ENCODE measurements at regions not wholly inside any gene's neighbourhood (a gene's known extent, or its start where the extent isn't known, plus 50 kb on each side); places are given as distances from the start of the nearest gene placed in this dataset.

DNA sequence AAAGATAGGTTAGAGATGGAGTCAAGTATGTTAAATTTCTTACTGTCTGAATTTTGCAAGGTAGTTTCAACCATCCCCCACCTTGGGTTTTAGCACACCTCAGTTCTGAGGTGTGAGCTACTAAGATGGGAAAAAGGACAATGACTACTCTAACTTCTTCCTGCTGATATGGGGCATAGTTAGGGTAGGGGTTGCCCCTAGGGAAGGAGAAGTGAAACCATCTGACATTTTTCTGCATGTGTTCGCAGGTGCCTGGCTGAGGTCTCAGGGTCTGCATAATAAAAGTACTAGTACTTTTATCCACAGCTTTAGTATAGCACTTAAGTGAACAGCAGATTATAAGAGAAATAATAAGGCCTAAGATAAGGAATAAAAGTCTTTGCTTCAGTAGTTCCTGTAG lies 129.5 kb upstream of the CYSLTR1 start:
- ATAC-seq, result no peak

DNA sequence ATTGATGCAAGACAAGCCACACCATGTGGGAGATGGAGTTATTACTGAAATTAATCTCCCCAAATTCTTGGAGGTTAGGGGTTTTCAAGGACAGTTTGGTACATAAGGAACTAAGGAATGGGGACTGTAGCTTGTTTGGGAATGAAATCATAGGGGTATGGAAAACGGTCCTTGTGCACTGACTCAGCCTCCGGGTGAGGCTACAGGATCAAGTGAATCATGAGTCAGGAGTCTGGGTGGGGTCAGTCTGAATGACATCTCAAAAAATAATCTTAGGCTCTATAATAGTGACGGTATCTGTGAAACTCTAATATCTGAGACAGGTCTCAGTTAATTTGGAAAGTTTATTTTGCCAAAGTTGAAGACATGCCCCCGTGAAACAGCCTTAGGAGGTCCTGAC lies 128.5 kb upstream of the CYSLTR1 start:
- no peak for ATAC-seq

DNA sequence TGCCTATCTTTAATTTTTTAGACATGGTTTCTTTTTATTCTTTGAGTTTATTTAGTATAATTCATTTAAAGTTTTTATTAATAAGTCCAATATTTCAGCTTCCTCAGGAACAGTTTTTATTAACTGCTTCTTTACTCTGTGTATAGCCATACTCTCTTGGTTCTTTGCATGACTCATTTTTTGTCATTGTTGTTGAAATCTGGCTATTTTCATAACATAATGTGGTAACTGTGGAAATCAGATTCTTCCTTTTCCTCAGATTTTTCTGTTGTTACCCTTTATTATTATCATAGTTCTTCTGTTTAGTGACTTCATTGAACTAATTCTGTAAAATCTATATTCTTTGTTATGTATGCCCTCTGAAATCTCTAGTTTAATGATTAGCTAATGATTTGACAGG lies 124.9 kb upstream of the CYSLTR1 start:
- no peak for ATAC-seq

DNA sequence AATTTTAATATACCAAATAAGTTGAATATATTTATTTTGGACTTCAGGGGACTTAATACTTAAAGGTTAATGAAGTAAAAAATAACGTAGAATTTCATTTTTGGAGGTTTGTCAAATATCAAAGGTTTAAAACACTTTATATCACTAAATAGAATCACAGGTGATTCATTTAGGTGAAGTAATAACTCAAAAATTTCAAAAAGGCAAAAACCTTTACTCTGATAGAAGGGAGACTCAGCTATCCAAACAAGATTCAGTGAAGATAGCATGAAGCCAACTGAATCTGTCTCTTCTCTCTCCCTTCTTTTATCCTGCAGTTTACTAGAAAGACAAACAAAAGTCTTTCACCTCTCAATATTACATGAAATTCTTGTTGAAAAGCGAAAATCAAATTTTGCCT lies 110.2 kb upstream of the CYSLTR1 start:
- ATAC-seq, result no peak

DNA sequence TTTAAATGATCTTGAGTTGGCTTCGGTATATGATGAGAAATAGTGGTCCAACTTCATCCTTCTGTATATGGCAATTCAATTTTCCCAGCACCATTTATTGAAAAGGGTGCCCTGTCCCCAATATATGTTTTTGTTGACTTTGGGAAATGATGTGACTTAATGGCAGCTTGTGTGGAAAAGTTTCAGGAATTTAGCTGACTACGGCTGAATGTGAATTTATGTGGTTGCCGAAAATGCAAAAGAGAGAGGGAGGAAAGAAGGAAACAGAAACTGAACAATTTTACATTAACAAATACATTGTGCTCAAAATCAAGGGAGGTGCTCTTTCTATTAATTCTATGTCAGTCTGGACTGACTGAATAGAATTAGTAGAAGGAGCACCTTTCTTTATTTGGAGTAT lies 101.8 kb upstream of the CYSLTR1 start:
- no peak for ATAC-seq

DNA sequence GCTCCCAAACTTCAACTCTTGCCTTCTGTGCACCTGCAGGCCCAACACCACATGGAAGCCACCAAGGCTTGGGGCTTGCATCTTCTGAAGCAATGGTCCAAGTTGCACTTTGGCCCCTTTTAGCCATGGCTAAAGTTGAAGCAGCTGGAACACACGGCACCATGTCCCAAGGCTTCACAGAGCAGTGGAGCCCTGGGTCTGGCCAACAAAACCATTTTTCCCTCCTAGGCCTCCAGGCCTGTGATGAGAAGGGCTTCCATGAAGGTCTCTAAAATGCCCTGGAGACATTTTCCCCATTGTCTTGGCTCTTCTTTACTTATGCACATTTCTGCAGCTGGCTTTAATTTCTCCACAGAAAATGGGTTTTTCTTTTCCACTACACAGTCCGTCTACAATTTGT lies 61.3 kb upstream of the CYSLTR1 start:
- ATAC-seq, result no peak

DNA sequence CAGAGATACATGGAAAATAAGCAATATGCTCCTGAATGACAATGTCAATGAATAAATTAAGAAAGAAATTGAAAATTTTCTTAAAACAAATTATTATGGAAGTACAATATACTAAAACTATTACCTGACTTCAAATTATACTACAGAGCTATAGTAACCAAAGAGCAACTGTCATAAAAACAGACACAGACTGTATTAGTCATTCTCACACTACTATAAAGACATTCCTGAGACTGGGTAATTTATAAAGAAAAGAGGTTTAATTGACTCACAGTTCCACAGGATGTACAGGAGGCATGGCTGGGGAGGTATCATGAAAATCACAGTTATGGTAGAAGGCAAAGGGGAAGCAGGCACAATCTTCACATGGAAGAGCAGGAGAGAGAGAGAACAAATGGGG lies 60.0 kb upstream of the CYSLTR1 start:
- ATAC-seq, result no peak

DNA sequence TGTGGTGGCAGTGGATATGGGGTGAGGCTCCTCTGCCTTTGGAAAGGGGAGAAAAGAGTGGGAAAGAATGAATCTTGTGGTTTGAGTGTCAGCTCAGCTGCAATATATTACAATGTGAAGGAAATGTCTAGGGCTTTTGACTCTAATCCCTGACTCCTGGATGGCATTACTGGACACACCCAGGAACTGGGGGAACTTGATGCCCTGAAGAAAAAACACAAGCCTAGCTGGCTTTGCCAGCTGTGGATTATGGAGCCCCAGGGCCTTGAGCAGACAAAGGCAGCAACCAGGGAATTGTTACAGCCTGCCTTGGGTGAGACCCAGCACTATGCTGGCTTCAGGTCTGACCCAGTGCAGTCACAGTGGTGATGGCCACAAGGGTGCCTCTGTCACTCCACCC lies 57.1 kb upstream of the CYSLTR1 start:
- no peak for ATAC-seq

DNA sequence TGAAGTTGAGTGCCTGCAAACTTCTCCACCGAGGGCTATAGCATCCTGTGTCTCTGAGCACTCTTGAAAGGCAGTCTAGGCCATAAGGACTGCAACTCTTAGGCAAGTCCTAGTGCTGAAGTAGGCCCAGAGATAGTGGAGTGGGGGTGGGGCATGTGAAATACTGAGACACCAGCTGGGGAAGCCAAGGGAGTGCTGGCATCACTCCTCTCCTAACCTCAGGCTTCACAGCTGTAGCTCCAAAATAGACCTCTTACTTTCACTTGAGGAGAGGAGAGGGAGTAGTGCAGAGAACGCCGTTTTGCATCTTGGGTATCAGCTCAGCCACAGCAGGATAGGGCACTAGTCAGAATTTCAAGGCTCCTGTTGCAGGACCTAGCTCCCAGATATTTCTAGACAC lies 56.2 kb upstream of the CYSLTR1 start:
- no peak for ATAC-seq

DNA sequence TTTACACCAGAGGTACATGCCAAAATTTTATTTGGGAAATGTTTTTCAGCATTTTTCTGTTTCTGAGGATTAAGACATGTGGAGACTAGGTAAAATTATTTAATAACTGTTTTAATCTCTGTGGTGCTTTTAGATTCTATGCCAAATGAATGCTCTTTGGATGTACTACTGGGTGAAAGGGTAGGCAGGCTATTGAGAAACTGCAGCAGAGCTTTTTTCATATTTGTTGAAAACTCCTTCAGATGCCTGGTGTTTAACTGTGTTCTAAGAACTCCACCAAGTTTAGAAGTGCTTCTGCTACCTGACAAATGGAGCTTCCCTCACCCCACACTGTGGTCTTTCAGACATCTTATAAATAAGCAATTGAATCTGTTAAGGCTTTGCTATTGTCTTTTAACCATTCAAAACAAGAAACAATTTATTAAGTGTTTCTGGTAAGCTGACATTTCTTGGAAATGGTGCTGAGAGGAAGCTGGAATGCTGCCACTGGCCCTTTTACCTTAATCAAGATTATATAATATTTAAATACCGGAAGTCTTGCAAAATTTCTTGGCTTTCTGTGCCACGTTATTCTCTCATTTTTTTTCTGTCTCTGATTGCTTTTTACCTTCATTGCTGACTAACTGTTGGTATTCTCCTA lies 51.2 kb upstream of the CYSLTR1 start:
- ATAC-seq, result no peak
